ENCODE measurements at regions not wholly inside any gene's neighbourhood (a gene's known extent, or its start where the extent isn't known, plus 50 kb on each side); places are given as distances from the start of the nearest gene placed in this dataset.

- intact Hi-C loops (cut with micrococcal nuclease; ENCODE audit: unreplicated experiment): no loop called here
- Histone ChIP-seq H3K27me3 (replicated peaks; ENCODE audit: control insufficient read depth, insufficient read depth, low read length) (no peaks in the 10 kb centered on the region), H3K4me3 (ENCODE audit: low read depth, low read length) (no peak overlapping the region), H3K9me3 (no peaks in the 10 kb centered on the region), H3K4me1 (no peaks in the 10 kb centered on the region), H3K36me3 (ENCODE audit: control insufficient read depth, insufficient read depth, low read length) (no peaks in the 10 kb centered on the region)
- POLR2A ChIA-PET: no interaction called here
- no TSS peak for BruUV-seq (replicated peaks)
- DNase-seq: no peak
- CTCF ChIA-PET: no interaction called here
- no peaks in the 10 kb centered on the region for H3K36me3 Mint-ChIP-seq (ENCODE audit: insufficient read depth, unreplicated experiment)
- H3K27ac Mint-ChIP-seq (ENCODE audit: unreplicated experiment): no peak overlapping the region
- H3K4me1 Mint-ChIP-seq (ENCODE audit: low read depth, unreplicated experiment): no peaks in the 10 kb centered on the region
- H3K4me3 Mint-ChIP-seq (ENCODE audit: unreplicated experiment): no peak overlapping the region
- no peak for TF ChIP-seq CTCF (IDR thresholded peaks at IDR 0.05; ENCODE audit: insufficient read depth in 1 of 2, low read depth in 1 of 2, low read length in 1 of 2, severe bottlenecking in 1 of 2, unreplicated experiment in 1 of 2)
- H3K9me3 Mint-ChIP-seq (ENCODE audit: unreplicated experiment): no peaks in the 10 kb centered on the region
- peaks cover 5% of the 10 kb centered on the region for H3K27me3 Mint-ChIP-seq (ENCODE audit: insufficient read depth, unreplicated experiment)
Measured at GRCh38 chr11:97111559-97111958, 721.7 kb downstream of the JRKL start.

DNA sequence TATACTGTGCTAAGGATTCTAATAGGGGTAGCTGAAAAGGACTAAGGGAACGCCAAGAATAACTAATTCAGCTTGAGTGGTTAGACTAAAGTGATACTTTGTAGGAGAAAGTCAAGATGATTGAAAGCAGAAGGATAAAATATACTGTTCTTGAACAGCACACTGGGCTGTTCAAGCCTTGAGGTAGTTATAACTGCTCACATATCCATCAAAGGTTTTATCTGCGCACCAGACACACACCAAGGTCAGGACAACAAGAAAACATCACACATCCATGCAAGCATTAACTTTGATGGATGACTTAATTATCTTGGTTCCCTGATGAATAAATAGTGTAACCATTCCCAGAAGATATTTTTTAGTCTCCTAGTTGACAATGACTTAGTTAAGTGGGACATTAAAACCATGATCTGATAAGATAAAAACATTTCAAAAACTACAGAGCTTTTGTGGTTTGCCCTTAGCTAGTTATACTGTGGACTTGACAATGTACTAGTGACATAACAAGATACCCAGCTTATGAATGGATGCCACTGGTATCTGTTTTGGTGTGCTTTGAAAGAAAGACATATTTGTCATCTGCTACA, 728.9 kb downstream of the JRKL start:
- Mint-ChIP-seq H3K4me1 (ENCODE audit: low read depth, unreplicated experiment) (no peaks in the 10 kb centered on the region), H3K27ac (ENCODE audit: unreplicated experiment) (no peak overlapping the region), H3K4me3 (ENCODE audit: unreplicated experiment) (no peak overlapping the region), H3K36me3 (ENCODE audit: insufficient read depth, unreplicated experiment) (no peaks in the 10 kb centered on the region), H3K9me3 (ENCODE audit: unreplicated experiment) (no peaks in the 10 kb centered on the region), H3K27me3 (ENCODE audit: insufficient read depth, unreplicated experiment) (no peaks in the 10 kb centered on the region)
- intact Hi-C loops (cut with micrococcal nuclease; ENCODE audit: unreplicated experiment): no loop called here
- H3K36me3 ChIP-seq (ENCODE audit: control insufficient read depth, insufficient read depth, low read length): no peaks in the 10 kb centered on the region
- POLR2A ChIA-PET: no interaction called here
- DNase-seq: no peak
- BruUV-seq (replicated peaks): no TSS peak
- H3K27me3 ChIP-seq (replicated peaks; ENCODE audit: control insufficient read depth, insufficient read depth, low read length): no peaks in the 10 kb centered on the region
- CTCF ChIA-PET: no interaction called here
- no peak for TF ChIP-seq CTCF (IDR thresholded peaks at IDR 0.05; ENCODE audit: insufficient read depth in 1 of 2, low read depth in 1 of 2, low read length in 1 of 2, severe bottlenecking in 1 of 2, unreplicated experiment in 1 of 2)
- H3K4me1 ChIP-seq: no peaks in the 10 kb centered on the region
- no peaks in the 10 kb centered on the region for H3K9me3 ChIP-seq
- H3K4me3 ChIP-seq (ENCODE audit: low read depth, low read length): no peak overlapping the region

GRCh38 chr11:97123237-97123636, 733.4 kb downstream of the JRKL start:
- CTCF ChIA-PET: no interaction called here
- H3K27me3 ChIP-seq (replicated peaks; ENCODE audit: control insufficient read depth, insufficient read depth, low read length): no peaks in the 10 kb centered on the region
- BruUV-seq (replicated peaks): no TSS peak
- H3K36me3 Mint-ChIP-seq (ENCODE audit: insufficient read depth, unreplicated experiment): no peaks in the 10 kb centered on the region
- H3K9me3 ChIP-seq: no peaks in the 10 kb centered on the region
- H3K4me1 Mint-ChIP-seq (ENCODE audit: low read depth, unreplicated experiment): no peaks in the 10 kb centered on the region
- intact Hi-C loops (cut with micrococcal nuclease; ENCODE audit: unreplicated experiment): no loop called here
- H3K9me3 Mint-ChIP-seq (ENCODE audit: unreplicated experiment): no peaks in the 10 kb centered on the region
- POLR2A ChIA-PET: no interaction called here
- no peaks in the 10 kb centered on the region for H3K4me1 ChIP-seq
- no peak overlapping the region for H3K27ac Mint-ChIP-seq (ENCODE audit: unreplicated experiment)
- H3K4me3 Mint-ChIP-seq (ENCODE audit: unreplicated experiment): no peak overlapping the region
- no peak for DNase-seq
- peaks cover 3% of the 10 kb centered on the region for H3K27me3 Mint-ChIP-seq (ENCODE audit: insufficient read depth, unreplicated experiment)
- H3K4me3 ChIP-seq (ENCODE audit: low read depth, low read length): no peak overlapping the region
- H3K36me3 ChIP-seq (ENCODE audit: control insufficient read depth, insufficient read depth, low read length): no peaks in the 10 kb centered on the region
- TF ChIP-seq CTCF (IDR thresholded peaks at IDR 0.05; ENCODE audit: insufficient read depth in 1 of 2, low read depth in 1 of 2, low read length in 1 of 2, severe bottlenecking in 1 of 2, unreplicated experiment in 1 of 2): no peak
